Neural progenitor cell (in vitro differentiated cells): ENCODE measurements at regions not wholly inside any gene's neighbourhood (a gene's known extent, or its start where the extent isn't known, plus 50 kb on each side); places are given as distances from the start of the nearest gene placed in this dataset.
"Not testable (repeated sequence)": the region's sequence is repeated elsewhere in the genome, so short reads cannot be mapped to it uniquely, and the experiment has no call there.

Experiments used
- DNase-seq: peaks from one replicate; pipeline ENCODE4 v3.0.0-alpha.2; 2016; ENCODE audit warnings: low spot score
- H2AFZ ChIP-seq: fragments of 200-600 bp; sonication (generic); replicated peaks from 2 replicates; pipeline ENCODE4 v1.6.1; 2016; ENCODE audit warnings: antibody characterized with exemption
- H3F3A ChIP-seq: fragments of 200-600 bp; sonication (generic); 2 replicates; pipeline ENCODE4 v1.6.1; 2016; ENCODE audit warnings: antibody characterized with exemption, low read depth
- H3K27ac ChIP-seq: fragments of 200-600 bp; sonication (generic); 2 replicates; pipeline ENCODE4 v1.5.1; 2016; ENCODE audit warnings: mild to moderate bottlenecking
- H3K27me3 ChIP-seq: fragments of 200-600 bp; sonication (generic); 2 replicates; pipeline ENCODE4 v1.6.1; 2016; ENCODE audit warnings: mild to moderate bottlenecking, moderate library complexity
- H3K36me3 ChIP-seq: fragments of 200-600 bp; sonication (generic); 2 replicates; pipeline ENCODE4 v1.5.1; 2016
- H3K4me1 ChIP-seq: fragments of 200-600 bp; sonication (generic); 2 replicates; pipeline ENCODE4 v1.6.1; 2016; ENCODE audit warnings: mixed run types
- H3K4me2 ChIP-seq: fragments of 200-600 bp; sonication (generic); 2 replicates; pipeline ENCODE4 v1.6.1; 2016
- H3K4me3 ChIP-seq: fragments of 200-600 bp; sonication (generic); 2 replicates; pipeline ENCODE4 v1.5.1; 2016
- H3K79me2 ChIP-seq: fragments of 200-600 bp; sonication (generic); 2 replicates; pipeline ENCODE4 v1.6.1; 2016; ENCODE audit warnings: low read depth
- H3K9ac ChIP-seq: fragments of 200-600 bp; sonication (generic); 2 replicates; pipeline ENCODE4 v1.6.1; 2016
- H3K9me3 ChIP-seq: fragments of 200-600 bp; sonication (generic); 2 replicates; pipeline ENCODE4 v1.5.1; 2016; ENCODE audit warnings: low read depth
- H4K20me1 ChIP-seq: fragments of 200-600 bp; sonication (generic); 2 replicates; pipeline ENCODE4 v1.6.1; 2016; ENCODE audit warnings: low read depth
- H3K27ac Mint-ChIP-seq: 3 replicates; pipeline ENCODE4 v1.8.0; 2021; ENCODE audit warnings: mixed read lengths
- H3K27me3 Mint-ChIP-seq: 2 replicates; pipeline ENCODE4 v1.8.0; 2022; ENCODE audit warnings: low read depth, mild to moderate bottlenecking, inconsistent platforms, moderate library complexity, mixed read lengths; ENCODE audit not compliant: insufficient read depth
- H3K36me3 Mint-ChIP-seq: 3 replicates; pipeline ENCODE4 v1.8.0; 2021; ENCODE audit warnings: mixed read lengths
- H3K4me1 Mint-ChIP-seq: 3 replicates; pipeline ENCODE4 v1.8.0; 2021; ENCODE audit warnings: mixed read lengths
- H3K4me3 Mint-ChIP-seq: 3 replicates; pipeline ENCODE4 v1.8.0; 2021; ENCODE audit warnings: mild to moderate bottlenecking, moderate library complexity, mixed read lengths
- H3K9me3 Mint-ChIP-seq: 3 replicates; pipeline ENCODE4 v1.8.0; 2020; ENCODE audit warnings: mixed read lengths
- CTCF ChIP-seq: fragments of 200-600 bp; sonication (generic); IDR thresholded peaks from 2 replicates; pipeline ENCODE4 v1.5.1; 2017; ENCODE audit warnings: antibody characterized with exemption, mild to moderate bottlenecking
- EZH2 ChIP-seq: fragments of 200-600 bp; sonication (generic); IDR thresholded peaks from 2 replicates; pipeline ENCODE4 v1.6.1; 2017; ENCODE audit warnings: antibody characterized with exemption, mild to moderate bottlenecking, moderate library complexity
- EZH2phosphoT487 ChIP-seq: fragments of 200-600 bp; sonication (generic); IDR thresholded peaks from 2 replicates; pipeline ENCODE4 v1.6.1; 2017; ENCODE audit warnings: antibody characterized with exemption

DNA sequence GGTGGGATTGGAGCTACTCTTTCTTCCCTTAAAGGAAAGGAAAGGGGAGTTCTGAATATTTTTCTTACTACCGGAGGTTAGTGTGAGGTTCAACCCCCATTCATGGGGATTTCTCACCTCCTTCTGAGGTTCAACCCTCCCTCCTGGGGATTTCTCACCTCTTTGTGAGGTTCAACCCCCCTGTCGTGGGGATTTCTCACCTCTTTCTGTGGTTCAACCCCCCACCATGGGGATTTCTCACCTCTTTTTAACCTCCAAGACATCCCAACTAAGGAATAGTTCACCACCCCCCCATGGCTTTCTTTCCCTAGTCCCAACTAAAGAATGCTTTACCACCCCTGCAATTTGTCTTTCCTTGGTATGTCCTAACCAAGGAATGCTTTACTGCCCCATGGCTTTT lies 520.3 kb downstream of the EDEM1 start:
- no peaks in the 10 kb centered on the region for H3K79me2 ChIP-seq
- Mint-ChIP-seq H3K9me3 (no peaks in the 10 kb centered on the region), H3K27ac (no peak overlapping the region)

GRCh38 chr3:5709714-5710113 lies 522.2 kb downstream of the EDEM1 start:
- DNase-seq: no peak
- H4K20me1 ChIP-seq: no peaks in the 10 kb centered on the region
- TF ChIP-seq EZH2 (no peak), EZH2phosphoT487 (no peak), CTCF (no peak)
- no peaks in the 10 kb centered on the region for H3F3A ChIP-seq
- no peak overlapping the region for H3K9ac ChIP-seq
- no peak overlapping the region for H3K27ac ChIP-seq
- no peaks in the 10 kb centered on the region for H3K27me3 Mint-ChIP-seq
- H3K4me3 Mint-ChIP-seq: no peak overlapping the region
- no peaks in the 10 kb centered on the region for H3K27me3 ChIP-seq
- H3K4me1 Mint-ChIP-seq: peaks cover 2% of the 10 kb centered on the region
- H2AFZ ChIP-seq: no peak overlapping the region
- no peak overlapping the region for H3K27ac Mint-ChIP-seq
- no peak overlapping the region for H3K4me3 ChIP-seq
- H3K79me2 ChIP-seq: no peaks in the 10 kb centered on the region
- H3K36me3 ChIP-seq: no peaks in the 10 kb centered on the region
- no peaks in the 10 kb centered on the region for H3K9me3 Mint-ChIP-seq
- no peaks in the 10 kb centered on the region for H3K9me3 ChIP-seq
- no peak overlapping the region for H3K4me2 ChIP-seq
- H3K4me1 ChIP-seq: no peaks in the 10 kb centered on the region
- H3K36me3 Mint-ChIP-seq: no peaks in the 10 kb centered on the region

More for the DNA sequence above, 520.3 kb downstream of the EDEM1 start:
- Histone ChIP-seq H3K4me1 (no peaks in the 10 kb centered on the region), H4K20me1 (no peaks in the 10 kb centered on the region), H3K27me3 (no peaks in the 10 kb centered on the region), H3F3A (no peaks in the 10 kb centered on the region), H3K4me2 (no peak overlapping the region), H3K4me3 (no peak overlapping the region), H3K9me3 (no peaks in the 10 kb centered on the region), H2AFZ (no peak overlapping the region), H3K36me3 (no peaks in the 10 kb centered on the region), H3K27ac (no peak overlapping the region), H3K9ac (no peak overlapping the region)
- Mint-ChIP-seq H3K4me1 (peaks cover 2% of the 10 kb centered on the region), H3K4me3 (no peak overlapping the region), H3K27me3 (peaks cover 2% of the 10 kb centered on the region), H3K36me3 (no peaks in the 10 kb centered on the region)
- TF ChIP-seq EZH2 (no peak), EZH2phosphoT487 (no peak), CTCF (no peak)
- DNase-seq: no peak

DNA sequence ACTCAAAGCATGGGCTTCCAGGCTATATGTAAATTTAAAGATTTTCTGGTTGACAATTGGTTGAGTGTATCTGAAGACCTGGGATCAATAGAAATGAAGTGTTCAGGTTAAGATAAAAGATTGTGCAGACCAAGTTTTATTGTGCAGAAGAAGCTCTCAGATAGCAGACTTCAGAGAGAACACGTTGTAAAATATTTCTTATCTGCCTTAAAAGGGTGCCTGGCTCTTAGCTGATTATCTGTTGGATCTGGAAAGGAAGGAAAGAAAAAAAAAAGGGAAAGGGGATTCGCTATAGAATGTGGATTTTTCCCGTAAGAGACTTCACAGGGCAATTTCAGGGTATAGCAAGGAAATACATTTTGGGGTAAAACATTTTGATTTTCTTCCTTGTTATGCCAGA lies 523.2 kb downstream of the EDEM1 start:
- Histone ChIP-seq H4K20me1 (no peaks in the 10 kb centered on the region), H3K4me3 (no peak overlapping the region), H3K79me2 (no peaks in the 10 kb centered on the region), H2AFZ (no peak overlapping the region), H3K9me3 (no peaks in the 10 kb centered on the region), H3K27ac (no peak overlapping the region), H3K4me1 (no peaks in the 10 kb centered on the region), H3K36me3 (no peaks in the 10 kb centered on the region), H3K9ac (no peak overlapping the region), H3K4me2 (no peak overlapping the region), H3F3A (no peaks in the 10 kb centered on the region), H3K27me3 (no peaks in the 10 kb centered on the region)
- Mint-ChIP-seq H3K36me3 (no peaks in the 10 kb centered on the region), H3K4me3 (no peak overlapping the region), H3K9me3 (no peaks in the 10 kb centered on the region), H3K27me3 (no peaks in the 10 kb centered on the region), H3K27ac (no peak overlapping the region), H3K4me1 (peaks cover 2% of the 10 kb centered on the region)
- no peak for TF ChIP-seq EZH2phosphoT487
- TF ChIP-seq EZH2: no peak
- no peak for TF ChIP-seq CTCF
- DNase-seq: no peak

- no peak overlapping the region for H3K9ac ChIP-seq
- no peak overlapping the region for H2AFZ ChIP-seq
- H3K4me1 ChIP-seq: no peaks in the 10 kb centered on the region
- Mint-ChIP-seq H3K27ac (no peak overlapping the region), H3K4me1 (no peaks in the 10 kb centered on the region), H3K9me3 (no peaks in the 10 kb centered on the region), H3K36me3 (no peaks in the 10 kb centered on the region), H3K27me3 (no peaks in the 10 kb centered on the region), H3K4me3 (no peak overlapping the region)
- no peak overlapping the region for H3K4me2 ChIP-seq
- H3K36me3 ChIP-seq: no peaks in the 10 kb centered on the region
- no peaks in the 10 kb centered on the region for H3F3A ChIP-seq
- H3K79me2 ChIP-seq: no peaks in the 10 kb centered on the region
- no peaks in the 10 kb centered on the region for H3K9me3 ChIP-seq
- H3K27ac ChIP-seq: no peak overlapping the region
- H3K4me3 ChIP-seq: no peak overlapping the region
- DNase-seq: no peak
- H4K20me1 ChIP-seq: no peaks in the 10 kb centered on the region
- TF ChIP-seq EZH2 (no peak), EZH2phosphoT487 (no peak), CTCF (no peak)
- no peaks in the 10 kb centered on the region for H3K27me3 ChIP-seq
Observed at GRCh38 chr3:5717254-5717653, 529.7 kb downstream of the EDEM1 start.

DNA sequence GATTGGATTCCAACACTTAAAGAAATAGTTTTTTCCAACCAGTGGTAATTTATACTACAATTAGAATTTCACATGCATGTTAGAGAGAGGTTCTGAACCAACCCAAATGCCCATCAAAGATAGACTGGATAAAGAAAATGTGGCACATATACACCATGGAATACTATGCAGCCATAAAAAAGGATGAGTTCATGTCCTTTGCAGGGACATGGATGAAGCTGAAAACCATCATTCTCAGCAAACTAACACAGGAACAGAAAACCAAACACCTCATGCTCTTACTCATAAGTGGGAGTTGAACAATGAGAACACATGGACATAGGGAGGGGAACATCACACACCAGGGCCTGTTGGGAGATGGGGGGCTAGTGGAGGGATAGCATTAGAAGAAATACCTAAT lies 532.2 kb downstream of the EDEM1 start:
- H3K36me3 ChIP-seq, H3K4me3 Mint-ChIP-seq, H3K79me2 ChIP-seq, H3F3A ChIP-seq, H3K4me3 ChIP-seq, H3K9me3 Mint-ChIP-seq, H3K9ac ChIP-seq, H3K27me3 Mint-ChIP-seq, H3K4me1 Mint-ChIP-seq, H2AFZ ChIP-seq, H3K9me3 ChIP-seq, H3K36me3 Mint-ChIP-seq, DNase-seq, H3K4me2 ChIP-seq, H3K27ac ChIP-seq, H3K27ac Mint-ChIP-seq, H3K4me1 ChIP-seq, H4K20me1 ChIP-seq, H3K27me3 ChIP-seq: not testable (repeated sequence)
